HG02970 (cell line): ENCODE measurements at regions not wholly inside any gene's neighbourhood (a gene's known extent, or its start where the extent isn't known, plus 50 kb on each side); places are given as distances from the start of the nearest gene placed in this dataset.

Experiments used
- ATAC-seq: cut with Tn5 transposase; IDR thresholded peaks from one replicate; pipeline ENCODE4 v1.9.1; 2021; ENCODE audit warnings: mild to moderate bottlenecking, moderate library complexity, moderate number of reproducible peaks; ENCODE audit not compliant: unreplicated experiment, low FRiP score

DNA sequence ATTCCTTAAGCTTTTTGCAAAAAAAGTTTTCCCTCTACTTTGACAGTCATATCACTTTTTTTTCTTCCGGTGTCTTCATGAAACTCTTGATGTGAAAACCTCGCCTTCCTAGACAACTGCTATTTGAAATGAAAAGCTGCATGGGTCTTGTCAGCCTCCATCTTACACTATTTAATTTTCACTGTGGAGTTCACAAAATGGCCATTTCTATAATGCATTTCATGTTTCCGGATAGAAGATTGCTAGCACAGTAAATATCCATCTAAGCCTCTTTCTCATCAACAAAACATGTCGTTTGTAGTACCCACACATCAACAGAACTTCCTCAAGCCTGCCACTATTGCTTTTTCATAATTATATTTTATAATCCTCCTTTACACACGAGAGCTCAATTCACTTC, 204.9 kb upstream of the ID4 start:
- ATAC-seq: no peak

DNA sequence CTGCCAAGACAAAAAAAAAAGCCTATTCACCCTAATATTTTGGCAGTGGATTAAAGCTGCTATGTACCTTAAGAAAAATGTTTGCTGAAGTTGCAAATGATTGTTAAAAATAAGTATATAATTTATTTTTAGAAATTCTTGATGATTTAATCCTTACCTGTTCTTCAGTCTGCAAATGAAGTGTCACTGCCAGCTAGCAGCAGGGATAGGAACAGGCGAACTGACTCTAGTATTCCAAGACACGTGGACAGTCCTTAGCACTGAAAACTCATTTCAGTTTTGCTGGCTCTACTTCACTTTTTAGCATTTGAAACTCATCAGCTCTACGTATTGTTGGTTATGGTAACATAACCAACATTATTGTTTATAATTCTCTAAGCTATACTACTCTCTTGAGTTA, 204.4 kb upstream of the ID4 start:
- no peak for ATAC-seq

DNA sequence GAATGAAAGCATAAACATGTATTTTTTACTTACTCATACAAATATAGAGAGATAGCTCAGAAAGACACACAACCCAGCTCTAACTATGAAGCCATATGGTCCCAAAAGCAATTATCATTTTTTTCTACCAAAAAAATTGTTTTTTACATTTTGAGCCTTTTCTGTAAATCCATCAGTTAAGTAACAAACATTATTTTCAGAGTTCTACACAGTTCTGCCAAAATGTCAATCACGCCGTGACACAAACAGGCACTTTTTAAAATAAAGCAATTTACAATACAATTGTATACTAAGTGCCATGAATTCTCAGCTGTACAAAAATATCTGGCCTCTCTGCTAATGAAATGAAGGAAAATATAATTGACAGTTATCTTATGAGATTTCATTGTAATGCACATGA, 201.4 kb upstream of the ID4 start:
- ATAC-seq: no peak

DNA sequence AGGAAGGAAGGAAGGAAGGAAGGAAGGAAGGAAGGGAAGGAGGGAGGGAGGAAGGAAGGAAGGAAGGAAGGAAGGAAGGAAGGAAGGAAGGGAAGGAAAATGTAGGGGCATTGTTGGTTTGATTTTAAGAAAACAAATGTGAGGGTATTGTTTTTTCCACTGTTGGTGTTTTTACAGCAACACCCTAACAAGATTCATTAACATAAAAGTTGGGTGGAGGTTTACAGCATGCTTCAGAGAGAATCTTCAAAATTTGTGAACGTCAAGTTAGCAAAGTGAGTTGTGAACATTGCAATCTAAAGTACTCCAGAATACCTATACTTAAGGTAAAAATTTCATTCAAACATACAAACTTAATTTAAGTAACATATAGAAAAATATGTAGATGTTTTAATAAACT, 200.2 kb upstream of the ID4 start:
- ATAC-seq: no peak

DNA sequence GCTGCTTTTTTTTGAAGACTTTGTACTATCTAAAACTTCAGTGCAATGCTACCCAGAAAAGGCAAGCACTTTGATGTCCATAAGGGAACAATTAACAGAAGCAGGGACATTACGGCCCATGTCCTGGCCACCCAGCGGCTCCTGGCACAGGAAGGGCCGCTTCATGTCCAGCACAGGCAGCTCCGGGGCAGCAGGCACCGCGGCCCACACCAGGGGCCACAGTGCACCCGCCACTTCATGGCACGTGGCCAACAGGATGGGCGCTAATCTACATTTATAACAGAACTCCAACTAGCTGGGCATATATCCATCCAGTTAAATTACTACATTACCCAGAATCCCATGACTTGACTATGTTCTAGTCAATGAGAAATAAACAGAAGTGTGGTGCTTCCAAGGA, 198.2 kb upstream of the ID4 start:
- ATAC-seq: no peak

DNA sequence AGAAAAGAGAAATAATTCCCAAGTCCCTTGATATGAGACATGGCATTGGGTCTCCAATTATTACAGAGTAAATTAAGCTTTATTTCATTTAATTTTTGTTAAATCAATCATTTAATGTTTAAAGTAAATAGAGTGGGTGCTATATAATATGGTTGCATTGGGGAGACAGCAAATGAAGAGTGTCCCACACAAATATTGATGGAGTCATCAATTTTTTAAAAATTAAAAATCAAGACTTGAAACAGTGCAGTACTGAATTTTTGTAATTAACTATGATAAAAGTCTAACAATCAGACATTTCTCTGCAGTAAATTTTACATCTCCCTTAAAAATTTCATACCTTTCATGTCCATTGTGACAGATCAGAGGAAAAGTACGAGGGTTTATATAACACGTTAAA, 193.9 kb upstream of the ID4 start:
- ATAC-seq: no peak

DNA sequence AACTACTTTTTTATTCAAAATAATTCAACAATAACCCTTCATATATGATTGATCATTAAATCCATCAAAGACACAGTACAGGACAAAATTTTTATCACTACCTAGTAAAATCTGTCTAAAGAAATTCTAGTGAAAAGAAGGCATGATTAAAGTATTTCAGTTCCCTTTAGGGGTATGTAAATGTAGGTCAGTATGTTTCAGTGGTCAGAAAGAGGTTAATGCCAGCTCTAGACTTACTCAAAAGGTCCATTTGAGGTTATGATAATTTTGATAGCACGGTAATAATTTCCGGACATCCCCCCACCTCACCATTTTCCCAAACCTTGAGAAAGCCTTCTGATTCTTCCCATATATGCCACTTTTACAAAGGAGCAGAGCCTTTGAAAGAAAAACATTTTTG, 193.5 kb upstream of the ID4 start:
- no peak for ATAC-seq

DNA sequence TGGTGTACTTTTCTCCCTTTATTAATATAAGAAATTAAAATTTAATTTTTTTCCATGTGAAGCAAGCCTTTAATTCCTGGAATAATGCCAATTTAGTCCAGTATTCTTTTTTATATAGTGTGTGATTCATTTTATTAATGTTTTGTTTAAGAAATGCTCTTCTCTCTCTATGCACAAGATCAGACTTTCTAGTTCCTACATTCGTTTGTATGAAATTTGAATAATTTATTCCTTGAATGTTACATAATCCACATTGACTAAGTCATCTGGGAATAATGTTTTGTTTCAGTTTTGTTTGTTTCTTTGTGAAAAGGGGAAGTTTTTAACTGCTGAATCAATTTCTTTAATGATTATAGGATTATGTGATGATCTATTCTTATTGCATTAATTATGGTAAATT, 181.4 kb upstream of the ID4 start:
- no peak for ATAC-seq

DNA sequence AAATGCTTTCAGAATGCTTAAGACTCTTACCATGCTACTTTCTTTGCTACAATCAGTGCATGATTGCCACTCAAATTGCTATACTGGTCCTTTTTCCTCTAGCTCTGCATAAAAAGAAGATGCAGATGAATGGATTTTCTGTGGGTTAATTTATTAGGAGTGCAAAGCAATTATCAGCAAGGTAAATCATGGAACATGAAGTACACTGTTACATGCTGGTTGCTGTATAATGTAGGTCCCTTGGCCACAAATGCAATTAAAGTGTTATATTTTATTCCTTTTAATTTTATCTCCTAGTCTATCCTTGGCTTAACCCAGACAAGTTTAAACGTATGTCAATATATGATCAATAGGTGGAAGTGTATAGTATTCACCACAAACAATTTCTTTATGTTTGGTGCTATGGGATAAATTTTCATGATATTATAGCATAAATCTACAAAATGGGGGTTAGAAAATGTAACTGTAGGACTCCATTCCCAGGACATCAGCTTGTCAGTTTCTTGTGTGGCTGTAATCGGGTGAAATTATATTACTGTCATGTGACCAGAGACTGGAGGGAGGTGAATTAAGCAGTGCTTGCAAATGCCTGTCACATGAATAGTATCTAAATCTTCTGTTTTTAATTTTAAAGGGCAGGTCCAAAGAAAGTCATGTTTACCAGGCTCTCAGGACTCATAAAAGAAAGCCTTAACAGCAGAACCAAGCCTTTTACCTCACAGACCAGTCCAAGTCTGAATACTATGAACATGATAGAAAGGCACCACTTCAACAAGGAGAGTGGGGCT, 176.9 kb upstream of the ID4 start:
- ATAC-seq: no peak

DNA sequence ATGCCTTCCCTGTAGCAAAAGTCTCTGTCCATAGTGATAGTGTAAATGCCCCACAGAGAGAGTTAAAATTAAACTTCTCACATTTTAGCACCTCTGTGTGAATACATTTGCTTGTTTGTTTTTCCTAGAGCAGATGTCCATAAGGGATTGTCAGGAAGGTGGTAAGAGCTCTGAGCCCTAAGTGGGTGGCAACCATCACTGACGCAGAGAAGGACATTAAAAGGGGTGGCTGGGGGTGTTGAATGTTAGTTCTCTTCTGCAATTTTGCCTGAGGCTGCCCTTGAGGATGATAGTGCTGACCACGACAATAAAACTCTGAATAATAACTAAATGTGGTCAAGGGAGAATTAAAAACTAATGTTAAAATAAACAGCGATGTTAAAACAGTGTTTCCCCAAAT, 174.3 kb upstream of the ID4 start:
- no peak for ATAC-seq

DNA sequence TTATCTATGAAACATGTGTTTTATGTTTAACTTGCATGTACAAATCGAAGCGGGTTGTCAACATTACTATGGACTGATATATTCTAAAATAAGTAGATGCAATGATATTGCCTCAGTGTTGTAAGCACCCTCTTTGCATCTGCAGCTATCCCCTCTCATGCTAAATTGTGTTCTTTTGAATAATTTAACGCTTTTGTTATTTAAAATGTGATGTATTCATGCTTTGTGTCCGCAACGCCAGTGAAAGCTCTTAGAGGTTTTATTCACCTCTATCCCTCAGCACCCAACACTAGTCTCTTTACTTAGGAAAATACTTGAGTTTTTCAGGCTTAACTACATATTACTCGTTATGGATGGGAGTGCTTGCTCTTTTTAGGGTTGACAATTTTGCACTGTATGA, 173.7 kb upstream of the ID4 start:
- no peak for ATAC-seq

DNA sequence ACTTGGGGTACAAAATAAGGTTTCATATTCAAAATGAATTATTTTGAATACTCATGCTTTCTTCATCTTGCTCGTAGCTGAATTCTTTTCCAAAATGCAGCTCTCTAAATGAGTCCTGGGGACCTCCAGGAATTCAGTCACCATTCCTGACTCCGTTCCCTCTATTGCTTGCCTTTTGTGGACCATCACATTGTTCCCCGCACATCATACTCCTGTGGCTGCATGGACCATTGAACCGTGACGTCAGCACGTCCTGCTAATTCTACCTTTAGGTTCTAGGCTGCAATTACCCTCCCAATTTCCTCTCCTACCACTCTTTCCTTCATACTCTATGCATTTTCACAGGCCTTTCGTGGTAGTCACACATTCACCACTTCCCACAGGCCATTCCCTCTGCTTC, 173.1 kb upstream of the ID4 start:
- ATAC-seq: no peak

DNA sequence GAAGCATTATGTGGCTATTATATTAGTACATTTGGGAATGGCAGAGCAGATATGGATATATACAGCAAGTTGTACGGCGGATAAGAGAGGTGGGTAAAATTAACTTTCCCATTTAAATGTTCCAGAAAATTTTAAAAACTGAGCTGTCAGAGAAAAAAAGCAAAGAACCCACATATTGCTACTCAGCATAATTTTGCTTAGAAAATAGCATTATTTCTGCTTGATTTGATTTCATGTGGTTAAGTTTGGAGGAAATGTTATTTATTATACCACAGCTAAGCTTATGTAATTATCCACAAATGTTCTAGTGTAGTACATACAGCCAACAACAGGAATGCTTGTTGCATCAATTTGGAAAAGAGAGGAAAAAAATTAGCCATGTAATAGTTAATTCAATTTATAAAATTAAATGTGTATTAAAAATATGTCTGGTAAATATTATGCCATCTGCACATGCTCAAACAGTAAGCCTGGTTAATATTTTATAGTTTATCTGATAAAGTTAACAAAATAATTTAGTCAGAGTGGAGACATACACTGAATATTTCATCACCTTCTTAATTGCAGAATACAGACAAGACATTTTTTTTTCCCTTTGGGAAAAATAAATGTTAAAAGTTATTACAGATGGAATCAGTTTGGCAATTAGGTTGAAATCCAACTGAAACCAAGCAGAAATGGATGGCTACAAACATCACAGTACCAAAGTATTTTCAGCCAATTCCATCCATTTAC, 172.1 kb upstream of the ID4 start:
- no peak for ATAC-seq

DNA sequence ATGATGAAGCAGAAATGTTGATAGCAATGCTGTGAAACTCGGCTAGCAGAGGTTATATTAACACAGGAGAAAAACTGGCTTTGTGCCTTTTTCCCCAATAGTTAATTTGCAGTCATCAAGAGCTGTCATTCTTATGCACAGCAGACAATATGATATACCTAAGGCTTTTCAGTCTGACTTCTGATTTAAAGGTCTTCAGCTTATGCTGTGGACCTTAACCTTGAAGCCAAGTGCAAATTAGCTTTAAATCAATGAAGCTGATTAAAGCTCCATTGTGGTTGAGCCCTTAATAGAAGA, 171.6 kb upstream of the ID4 start:
- ATAC-seq: no peak

DNA sequence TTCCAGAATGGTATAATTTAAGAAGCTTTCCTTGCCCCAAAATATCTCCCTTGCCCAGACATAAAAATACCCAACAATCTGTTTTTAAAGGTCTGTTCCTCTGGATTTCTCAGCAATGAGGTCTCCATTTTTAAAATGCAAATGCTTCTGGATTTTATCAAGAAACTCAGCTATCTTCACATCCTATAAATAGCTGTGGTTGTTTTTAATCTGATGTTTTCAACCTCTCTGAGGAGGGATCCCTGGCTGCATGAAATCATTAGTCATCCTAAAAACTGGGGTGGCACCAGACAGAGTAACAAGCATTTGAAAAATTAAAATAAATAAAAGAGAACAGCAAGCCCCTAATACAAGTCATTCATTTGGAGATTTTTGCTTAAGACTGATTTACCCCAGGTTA, 168.5 kb upstream of the ID4 start:
- no peak for ATAC-seq

DNA sequence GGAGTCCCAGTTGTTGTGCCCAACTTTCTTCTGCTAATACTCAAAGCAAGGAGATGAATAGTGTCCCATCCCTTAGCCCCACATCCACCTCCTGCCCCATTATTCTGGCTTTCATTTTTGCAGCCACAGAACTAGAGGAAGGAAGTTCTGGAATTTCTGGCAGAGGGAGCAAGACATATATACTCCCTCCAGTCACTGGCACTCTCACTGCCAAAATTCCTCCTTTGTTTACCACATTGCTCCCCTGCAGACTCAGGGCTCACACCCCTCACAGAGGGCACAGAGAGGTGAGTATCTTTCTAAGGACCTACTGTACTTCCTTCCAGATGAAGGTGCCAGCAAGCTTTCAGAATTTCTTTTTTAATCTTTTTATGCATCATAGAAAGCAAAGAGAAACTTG, 168.0 kb upstream of the ID4 start:
- no peak for ATAC-seq

DNA sequence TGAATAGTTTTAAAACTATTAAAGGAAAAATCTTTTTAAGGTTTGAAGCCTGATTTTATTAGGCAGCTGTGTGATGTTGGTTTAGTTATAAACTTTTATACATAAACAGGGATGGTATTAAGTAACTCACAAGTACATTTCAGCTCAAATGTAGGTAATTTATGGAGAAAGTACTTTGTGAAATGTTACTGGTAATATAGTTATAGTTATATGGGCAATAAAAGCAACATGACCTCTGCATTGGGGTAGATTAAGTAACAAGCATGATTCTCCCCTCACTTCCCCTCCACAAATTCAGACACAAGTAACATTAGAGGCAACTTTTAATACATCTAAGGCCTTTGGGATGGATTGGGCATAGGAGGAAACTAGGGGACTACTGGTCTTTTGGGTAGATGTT, 154.3 kb upstream of the ID4 start:
- no peak for ATAC-seq

DNA sequence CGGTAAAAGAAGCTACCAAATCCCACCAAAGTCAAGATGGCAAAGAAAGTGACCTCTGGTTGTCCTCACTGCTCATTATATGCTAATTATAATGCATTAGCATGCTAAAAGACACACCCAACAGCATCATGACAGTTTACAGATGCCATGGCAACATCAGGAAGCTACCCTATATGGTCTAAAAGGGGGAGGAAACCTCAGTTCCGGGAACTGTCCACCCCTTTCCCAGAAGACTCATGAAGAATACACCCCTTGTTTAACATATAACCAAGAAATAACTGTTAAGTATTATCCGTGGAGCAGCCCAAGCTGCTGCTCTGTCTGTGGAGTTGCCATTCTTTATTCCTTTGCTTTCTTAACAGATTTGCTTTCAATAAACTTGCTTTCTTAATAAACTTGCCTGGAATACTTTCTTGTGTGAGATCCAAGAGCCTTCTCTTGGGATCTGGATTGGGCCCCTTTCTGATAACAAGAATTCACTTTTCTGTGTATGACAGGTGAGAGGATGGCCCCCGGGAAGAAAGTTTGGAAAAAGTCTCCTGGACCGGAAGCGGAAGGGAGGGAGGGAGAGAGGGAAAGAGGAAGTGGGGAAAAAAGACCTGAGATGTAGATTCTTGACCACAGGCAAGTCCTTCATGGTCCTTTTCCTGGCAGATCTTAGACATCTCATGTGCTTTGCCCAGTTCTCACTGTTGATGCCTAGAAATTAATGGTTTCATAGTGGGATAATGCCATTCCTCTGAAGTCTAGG, 146.7 kb upstream of the ID4 start:
- no peak for ATAC-seq

DNA sequence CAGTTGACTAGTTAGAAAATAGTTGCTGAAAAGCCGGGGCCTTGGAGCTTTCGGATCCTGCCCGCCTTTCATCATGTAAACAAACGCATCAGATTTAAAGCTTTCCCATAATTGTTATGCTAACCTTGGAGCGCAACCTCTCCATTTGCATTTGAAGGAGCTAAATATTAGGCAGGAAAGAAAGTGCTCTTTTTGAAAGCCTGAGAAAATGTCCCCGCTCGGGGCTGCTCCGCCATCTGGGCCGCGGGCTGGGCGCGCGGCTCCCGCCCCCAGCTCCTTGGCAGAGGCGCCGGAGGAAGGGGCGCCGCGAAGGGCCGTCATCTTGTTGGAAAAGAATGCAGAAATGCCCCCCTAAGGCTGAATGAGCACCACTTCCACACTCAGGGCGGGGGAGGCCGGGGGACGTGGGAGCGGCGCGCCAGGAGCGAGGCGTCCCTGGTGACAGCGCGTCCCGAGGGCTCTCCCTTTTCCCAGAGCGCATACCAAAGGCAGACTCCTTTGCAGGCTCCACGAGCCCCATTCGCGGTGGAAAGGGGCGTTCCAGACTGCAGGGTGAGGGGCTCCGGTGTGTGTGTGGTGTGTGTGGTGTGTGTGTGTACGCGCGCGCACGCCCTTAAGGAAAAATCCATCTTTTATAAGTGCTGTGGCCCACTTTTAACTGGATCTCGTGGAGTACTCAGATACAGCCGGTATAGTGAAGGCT, 145.6 kb upstream of the ID4 start:
- ATAC-seq: no peak

DNA sequence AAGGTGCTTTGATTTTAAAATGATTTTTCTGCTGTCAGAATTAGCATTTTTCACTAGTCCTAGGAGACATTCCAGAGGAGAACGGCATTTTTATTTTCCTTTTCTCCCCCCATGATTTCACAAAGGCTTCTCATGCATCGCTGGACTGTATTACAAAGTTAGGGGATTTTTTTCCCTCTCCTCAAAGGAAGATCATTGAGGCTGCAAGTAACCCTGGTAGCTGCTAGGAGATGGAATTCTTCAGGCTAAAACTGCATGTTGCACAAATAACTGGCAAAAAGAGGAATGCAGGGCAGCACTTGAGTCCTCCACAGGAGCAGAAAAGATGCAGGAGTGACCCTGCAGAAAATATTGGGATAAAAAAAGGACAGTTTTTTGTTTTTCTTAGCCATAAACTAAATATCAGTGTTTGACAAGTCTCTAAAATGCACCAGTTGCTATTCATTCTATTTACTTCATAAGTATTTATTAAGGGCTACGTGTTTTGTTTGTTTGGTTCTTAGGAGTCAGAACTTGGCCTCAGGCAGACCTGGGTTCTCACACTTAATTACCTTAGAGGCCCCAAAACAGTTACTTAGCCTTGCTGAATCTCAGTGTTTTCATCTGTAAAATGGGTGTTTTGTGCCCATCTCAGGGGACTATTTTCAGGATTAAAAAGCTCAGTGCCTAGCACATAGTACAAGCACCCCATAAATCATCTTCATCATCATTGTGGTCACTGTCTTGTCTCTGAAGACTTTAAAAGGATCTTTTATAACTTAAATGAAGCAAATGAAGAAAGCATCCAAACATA, 144.5 kb upstream of the ID4 start:
- no peak for ATAC-seq
